Lower lobe of right lung (tissue), 2 donors: ENCODE measurements at regions not wholly inside any gene's neighbourhood (a gene's known extent, or its start where the extent isn't known, plus 50 kb on each side); places are given as distances from the start of the nearest gene placed in this dataset.

Experiments
- ATAC-seq, 2 donors: fragments of 200-7000 bp; cut with Tn5 transposase; one replicate each; pipeline ENCODE4 v1.9.1; 2020 to 2022; ENCODE audit warnings: mild to moderate bottlenecking in 2 of 2, moderate library complexity in 2 of 2
- DNase-seq: peaks from one replicate; pipeline ENCODE4 v3.0.0-alpha.2; 2020
- H3K27ac ChIP-seq: fragments of 200-600 bp; one replicate; pipeline ENCODE4 v1.8.0; 2022
- H3K27me3 ChIP-seq: fragments of 200-600 bp; one replicate; pipeline ENCODE4 v1.8.0; 2022; ENCODE audit warnings: low read depth
- H3K36me3 ChIP-seq: fragments of 200-600 bp; one replicate; pipeline ENCODE4 v1.8.0; 2022; ENCODE audit warnings: mild to moderate bottlenecking
- H3K4me1 ChIP-seq: fragments of 200-600 bp; one replicate; pipeline ENCODE4 v1.8.0; 2022
- H3K4me3 ChIP-seq: fragments of 200-600 bp; one replicate; pipeline ENCODE4 v1.8.0; 2022; ENCODE audit warnings: mild to moderate bottlenecking
- H3K9me3 ChIP-seq: fragments of 200-600 bp; one replicate; pipeline ENCODE4 v1.8.0; 2022
- CTCF ChIP-seq: fragments of 200-600 bp; IDR thresholded peaks from one replicate; pipeline ENCODE4 v1.8.0; 2022; ENCODE audit warnings: antibody characterized with exemption, mild to moderate bottlenecking
- intact Hi-C: fragments of 100-400 bp; cut with DNase I; formaldehyde crosslinking; loops from one replicate; pipeline ENCODE4 v1.11.0; 2022
- donor health status: DM: no; HTN: yes; CAD: no; lungs with severe emphysema.

DNA sequence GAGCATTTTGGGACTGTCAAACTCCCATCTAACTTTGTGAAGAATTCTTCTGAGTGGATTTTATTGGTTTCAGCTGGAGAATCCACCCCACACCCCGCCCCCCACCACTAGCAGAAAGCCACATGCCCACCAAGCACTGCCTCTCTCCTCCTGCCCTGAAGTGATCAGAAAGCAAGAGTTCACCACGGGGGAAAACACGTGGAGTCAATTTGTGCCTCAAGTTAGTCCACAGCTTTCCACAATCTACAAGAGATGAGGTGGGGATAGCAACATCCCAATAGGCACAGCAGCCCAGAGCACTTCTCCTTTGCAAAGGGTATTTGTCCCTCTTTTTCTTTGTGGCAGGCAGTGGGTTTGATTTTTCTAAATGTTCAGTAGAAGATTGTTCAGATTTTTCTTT lies 177.3 kb upstream of the NT5E start:
- intact Hi-C loops = no loop called here
- Histone ChIP-seq H3K27me3 (no peaks in the 10 kb centered on the region), H3K27ac (no peak overlapping the region), H3K4me1 (no peaks in the 10 kb centered on the region), H3K9me3 (no peaks in the 10 kb centered on the region), H3K36me3 (no peaks in the 10 kb centered on the region), H3K4me3 (no peak overlapping the region)
- no peak for TF ChIP-seq CTCF
- ATAC-seq (no peak), DNase-seq (no peak)

DNA sequence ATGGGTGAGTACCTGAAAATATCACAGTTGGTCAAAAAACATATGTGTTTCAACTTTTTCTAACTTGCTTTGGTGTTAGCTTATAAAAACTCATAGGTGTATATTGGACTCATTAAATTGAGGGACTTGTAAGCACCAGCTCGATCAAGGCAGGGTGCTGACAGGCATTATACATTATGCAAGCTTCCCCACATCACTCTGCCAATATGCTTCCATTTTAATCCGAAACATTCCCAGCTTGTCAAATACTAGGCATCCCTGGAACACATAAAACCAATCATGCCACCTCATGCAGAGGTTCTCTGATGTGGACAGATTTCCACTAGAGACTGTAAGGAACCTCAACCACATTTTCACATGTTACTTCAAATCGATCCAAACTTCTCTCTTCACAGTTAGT lies 187.3 kb upstream of the NT5E start:
- Histone ChIP-seq H3K9me3 (no peaks in the 10 kb centered on the region), H3K36me3 (no peaks in the 10 kb centered on the region), H3K4me1 (no peaks in the 10 kb centered on the region), H3K4me3 (no peak overlapping the region), H3K27me3 (no peaks in the 10 kb centered on the region), H3K27ac (no peak overlapping the region)
- ATAC-seq (no peak), DNase-seq (no peak)
- intact Hi-C loops = no loop called here
- no peak for TF ChIP-seq CTCF

- ATAC-seq (no peak), DNase-seq (no peak)
- no peak for TF ChIP-seq CTCF
These were observed 188.6 kb upstream of the NT5E start for GRCh38 chr6:85261271-85261670.

GRCh38 chr6:85255661-85256060 lies 194.2 kb upstream of the NT5E start:
- DNase-seq (no peak), ATAC-seq (no peak)
- Histone ChIP-seq H3K9me3 (no peaks in the 10 kb centered on the region), H3K27me3 (no peaks in the 10 kb centered on the region), H3K4me1 (no peaks in the 10 kb centered on the region), H3K36me3 (no peaks in the 10 kb centered on the region), H3K4me3 (no peak overlapping the region), H3K27ac (no peak overlapping the region)
- no peak for TF ChIP-seq CTCF
- intact Hi-C loops = no loop called here

More at GRCh38 chr6:85261271-85261670, 188.6 kb upstream of the NT5E start:
- intact Hi-C loops = no loop called here
- H3K9me3 ChIP-seq = no peaks in the 10 kb centered on the region
- H3K27me3 ChIP-seq = no peaks in the 10 kb centered on the region
- no peaks in the 10 kb centered on the region for H3K4me1 ChIP-seq
- no peaks in the 10 kb centered on the region for H3K36me3 ChIP-seq
- no peak overlapping the region for H3K4me3 ChIP-seq
- H3K27ac ChIP-seq = no peak overlapping the region

GRCh38 chr6:85252552-85252951 lies 197.3 kb upstream of the NT5E start:
- no peaks in the 10 kb centered on the region for H3K27me3 ChIP-seq
- H3K9me3 ChIP-seq = no peaks in the 10 kb centered on the region
- H3K4me3 ChIP-seq = no peak overlapping the region
- H3K27ac ChIP-seq = no peak overlapping the region
- TF ChIP-seq CTCF = no peak
- no peak for DNase-seq
- H3K36me3 ChIP-seq = no peaks in the 10 kb centered on the region
- intact Hi-C loops = no loop called here
- no peaks in the 10 kb centered on the region for H3K4me1 ChIP-seq
- no peak for ATAC-seq

- no peak overlapping the region for H3K4me3 ChIP-seq
- no peaks in the 10 kb centered on the region for H3K9me3 ChIP-seq
- ATAC-seq (no peak), DNase-seq (no peak)
- TF ChIP-seq CTCF = no peak
- no peak overlapping the region for H3K27ac ChIP-seq
- no peaks in the 10 kb centered on the region for H3K4me1 ChIP-seq
- H3K36me3 ChIP-seq = no peaks in the 10 kb centered on the region
- intact Hi-C loops = no loop called here
- no peaks in the 10 kb centered on the region for H3K27me3 ChIP-seq
These were observed 197.8 kb upstream of the NT5E start for GRCh38 chr6:85252085-85252484.
